ENCODE measurements at regions not wholly inside any gene's neighbourhood (a gene's known extent, or its start where the extent isn't known, plus 50 kb on each side); places are given as distances from the start of the nearest gene placed in this dataset.
"Not testable (repeated sequence)": the region's sequence is repeated elsewhere in the genome, so short reads cannot be mapped to it uniquely, and the experiment has no call there.

DNA sequence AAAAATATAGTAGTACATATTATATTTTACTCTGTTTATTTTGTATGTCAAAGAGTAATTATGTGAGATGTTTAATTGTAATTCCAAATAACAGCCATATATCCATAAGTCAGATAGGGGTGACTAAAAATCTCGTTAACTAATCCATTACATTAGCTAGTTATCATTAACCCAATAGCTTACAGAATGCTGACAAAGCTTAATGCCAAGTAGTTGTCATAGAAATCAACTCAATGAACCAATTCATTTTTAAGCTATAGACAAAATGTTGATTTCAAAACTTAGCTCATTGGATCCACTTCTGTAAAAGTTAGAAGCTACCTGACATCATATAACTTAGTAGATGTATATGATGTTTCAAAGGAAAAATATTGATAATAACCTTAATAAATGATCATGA lies 206.7 kb upstream of the SLITRK1 start:
- ATAC-seq (no peak), DNase-seq (no peak)
- H3K9me2 ChIP-seq (replicated peaks; ENCODE audit: low read length): no peaks in the 10 kb centered on the region
- no peak overlapping the region for H3K9ac ChIP-seq (ENCODE audit: low read length)
- H3F3A ChIP-seq (ENCODE audit: low read length, unreplicated experiment): no peaks in the 10 kb centered on the region
- H4K20me1 ChIP-seq (ENCODE audit: low read length): no peaks in the 10 kb centered on the region
- BruUV-seq (replicated peaks): no TSS peak
- no peaks in the 10 kb centered on the region for H3K27me3 ChIP-seq (ENCODE audit: low read length)
- H3K4me2 ChIP-seq (ENCODE audit: low read length): no peak overlapping the region
- ChIA-PET POLR2A (ENCODE audit: unreplicated experiment) (no interaction called here), CTCF (no interaction called here)
- no peaks in the 10 kb centered on the region for H3K9me3 ChIP-seq (ENCODE audit: low read length)
- H3K79me2 ChIP-seq (ENCODE audit: low read length): no peaks in the 10 kb centered on the region
- intact Hi-C loops (cut with micrococcal nuclease): no loop called here
- no peaks in the 10 kb centered on the region for H3K36me3 ChIP-seq (ENCODE audit: low read depth, low read length)
- no peaks in the 10 kb centered on the region for H3K4me1 ChIP-seq (ENCODE audit: insufficient read depth, low read length)
- no peak for TF ChIP-seq EZH2 (IDR thresholded peaks at IDR 0.05; ENCODE audit: low read length, unreplicated experiment)
- TF ChIP-seq, protein P1, sequence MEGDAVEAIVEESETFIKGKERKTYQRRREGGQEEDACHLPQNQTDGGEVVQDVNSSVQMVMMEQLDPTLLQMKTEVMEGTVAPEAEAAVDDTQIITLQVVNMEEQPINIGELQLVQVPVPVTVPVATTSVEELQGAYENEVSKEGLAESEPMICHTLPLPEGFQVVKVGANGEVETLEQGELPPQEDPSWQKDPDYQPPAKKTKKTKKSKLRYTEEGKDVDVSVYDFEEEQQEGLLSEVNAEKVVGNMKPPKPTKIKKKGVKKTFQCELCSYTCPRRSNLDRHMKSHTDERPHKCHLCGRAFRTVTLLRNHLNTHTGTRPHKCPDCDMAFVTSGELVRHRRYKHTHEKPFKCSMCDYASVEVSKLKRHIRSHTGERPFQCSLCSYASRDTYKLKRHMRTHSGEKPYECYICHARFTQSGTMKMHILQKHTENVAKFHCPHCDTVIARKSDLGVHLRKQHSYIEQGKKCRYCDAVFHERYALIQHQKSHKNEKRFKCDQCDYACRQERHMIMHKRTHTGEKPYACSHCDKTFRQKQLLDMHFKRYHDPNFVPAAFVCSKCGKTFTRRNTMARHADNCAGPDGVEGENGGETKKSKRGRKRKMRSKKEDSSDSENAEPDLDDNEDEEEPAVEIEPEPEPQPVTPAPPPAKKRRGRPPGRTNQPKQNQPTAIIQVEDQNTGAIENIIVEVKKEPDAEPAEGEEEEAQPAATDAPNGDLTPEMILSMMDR (conservative IDR thresholded peaks at IDR 0.05; ENCODE audit: low read depth, low read length): no peak
- no peak for TF ChIP-seq EZH2phosphoT487 (IDR thresholded peaks at IDR 0.05; ENCODE audit: borderline replicate concordance, low read length)
- H2AFZ ChIP-seq (ENCODE audit: low read length): no peak overlapping the region
- no peak overlapping the region for H3K4me3 ChIP-seq (ENCODE audit: low read length)
- H3K27ac ChIP-seq (ENCODE audit: low read length): no peak overlapping the region

DNA sequence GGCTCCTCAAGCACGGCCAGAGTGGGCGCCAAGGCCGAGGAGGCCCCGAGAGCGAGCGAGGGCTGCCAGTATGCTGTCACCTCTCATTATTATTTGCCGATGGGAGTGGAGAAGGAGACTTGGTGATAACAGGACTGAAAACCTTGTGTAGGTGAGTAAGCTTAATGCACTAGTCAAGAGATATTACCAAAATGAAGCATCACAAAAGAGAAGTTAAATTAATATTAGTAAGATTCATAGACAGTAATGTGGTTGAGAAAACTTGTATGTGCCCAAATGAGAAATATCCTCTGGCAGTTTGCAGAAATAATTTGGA lies 204.5 kb upstream of the SLITRK1 start:
- Histone ChIP-seq H3K4me3 (ENCODE audit: low read length) (no peak overlapping the region), H3K9me2 (replicated peaks; ENCODE audit: low read length) (no peaks in the 10 kb centered on the region), H3K4me1 (ENCODE audit: insufficient read depth, low read length) (no peaks in the 10 kb centered on the region), H3K27ac (ENCODE audit: low read length) (no peak overlapping the region), H2AFZ (ENCODE audit: low read length) (no peak overlapping the region), H3K9me3 (ENCODE audit: low read length) (no peaks in the 10 kb centered on the region), H3K36me3 (ENCODE audit: low read depth, low read length) (no peaks in the 10 kb centered on the region), H3K9ac (ENCODE audit: low read length) (no peak overlapping the region), H3K4me2 (ENCODE audit: low read length) (no peak overlapping the region), H4K20me1 (ENCODE audit: low read length) (no peaks in the 10 kb centered on the region), H3K79me2 (ENCODE audit: low read length) (no peaks in the 10 kb centered on the region), H3F3A (ENCODE audit: low read length, unreplicated experiment) (no peaks in the 10 kb centered on the region), H3K27me3 (ENCODE audit: low read length) (no peaks in the 10 kb centered on the region)
- ChIA-PET POLR2A (ENCODE audit: unreplicated experiment) (no interaction called here), CTCF (no interaction called here)
- no peak for DNase-seq
- ATAC-seq: no peak
- intact Hi-C loops (cut with micrococcal nuclease): no loop called here
- no TSS peak for BruUV-seq (replicated peaks)
- TF ChIP-seq EZH2phosphoT487 (IDR thresholded peaks at IDR 0.05; ENCODE audit: borderline replicate concordance, low read length) (no peak), EZH2 (IDR thresholded peaks at IDR 0.05; ENCODE audit: low read length, unreplicated experiment) (no peak)
- TF ChIP-seq, protein P1 (conservative IDR thresholded peaks at IDR 0.05; ENCODE audit: low read depth, low read length): no peak

DNA sequence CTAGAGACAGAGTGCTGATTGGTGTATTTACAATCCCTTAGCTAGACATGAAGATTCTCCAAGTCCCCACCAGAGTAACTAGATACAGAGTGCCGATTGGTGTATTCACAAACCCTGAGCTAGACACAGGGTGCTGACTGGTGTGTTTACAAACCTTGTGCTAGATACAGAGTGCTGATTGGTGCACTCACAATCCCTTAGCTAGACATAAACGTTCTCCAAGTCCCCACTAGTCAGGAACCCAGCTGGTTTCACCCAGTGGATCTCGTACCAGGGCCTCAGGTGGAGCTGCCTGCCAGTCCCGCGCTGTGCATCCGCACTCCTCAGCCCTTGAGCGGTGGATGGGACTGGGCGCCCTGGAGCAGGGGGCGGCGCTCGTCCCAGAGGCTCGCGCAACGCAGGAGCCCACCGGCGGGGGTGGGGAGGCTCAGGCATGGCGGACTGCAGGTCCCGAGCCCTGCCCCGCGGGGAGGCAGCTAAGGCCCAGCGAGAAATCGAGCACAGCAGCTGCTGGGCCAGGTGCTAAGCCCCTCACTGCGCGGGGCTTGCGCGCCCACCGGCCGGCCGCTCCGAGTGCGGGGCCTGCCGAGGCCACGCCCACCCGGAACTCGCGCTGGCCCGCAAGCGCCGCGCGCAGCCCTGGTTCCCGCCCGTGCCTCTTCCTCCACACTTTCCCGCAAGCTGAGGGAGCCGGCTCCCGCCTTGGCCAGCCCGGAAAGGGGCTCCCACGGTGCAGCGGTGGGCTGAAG lies 204.0 kb upstream of the SLITRK1 start:
- H3K9me3 ChIP-seq (ENCODE audit: low read length); H4K20me1 ChIP-seq (ENCODE audit: low read length); H2AFZ ChIP-seq (ENCODE audit: low read length); POLR2A ChIA-PET (ENCODE audit: unreplicated experiment); H3F3A ChIP-seq (ENCODE audit: low read length, unreplicated experiment); H3K36me3 ChIP-seq (ENCODE audit: low read depth, low read length); intact Hi-C loops (cut with micrococcal nuclease); DNase-seq; H3K4me3 ChIP-seq (ENCODE audit: low read length); CTCF ChIA-PET; H3K27ac ChIP-seq (ENCODE audit: low read length); BruUV-seq (replicated peaks); H3K4me2 ChIP-seq (ENCODE audit: low read length); H3K9me2 ChIP-seq (replicated peaks; ENCODE audit: low read length); H3K79me2 ChIP-seq (ENCODE audit: low read length); H3K9ac ChIP-seq (ENCODE audit: low read length); H3K4me1 ChIP-seq (ENCODE audit: insufficient read depth, low read length); ATAC-seq; H3K27me3 ChIP-seq (ENCODE audit: low read length): not testable (repeated sequence)
